ENCODE measurements at regions not wholly inside any gene's neighbourhood (a gene's known extent, or its start where the extent isn't known, plus 50 kb on each side); places are given as distances from the start of the nearest gene placed in this dataset.

- H3K4me1 Mint-ChIP-seq (ENCODE audit: low read depth), result no peaks in the 10 kb centered on the region
- intact Hi-C loops (cut with micrococcal nuclease), result no loop called here
- no peaks in the 10 kb centered on the region for H3K27me3 Mint-ChIP-seq
- ATAC-seq (no peak), DNase-seq (no peak)
- H3K4me3 Mint-ChIP-seq, result no peak overlapping the region
- POLR2A ChIA-PET, result no interaction called here
- CTCF ChIA-PET, result no interaction called here
- H3K36me3 Mint-ChIP-seq (ENCODE audit: low read depth), result no peaks in the 10 kb centered on the region
- no peaks in the 10 kb centered on the region for H3K9me3 Mint-ChIP-seq
- TF ChIP-seq, protein P1, sequence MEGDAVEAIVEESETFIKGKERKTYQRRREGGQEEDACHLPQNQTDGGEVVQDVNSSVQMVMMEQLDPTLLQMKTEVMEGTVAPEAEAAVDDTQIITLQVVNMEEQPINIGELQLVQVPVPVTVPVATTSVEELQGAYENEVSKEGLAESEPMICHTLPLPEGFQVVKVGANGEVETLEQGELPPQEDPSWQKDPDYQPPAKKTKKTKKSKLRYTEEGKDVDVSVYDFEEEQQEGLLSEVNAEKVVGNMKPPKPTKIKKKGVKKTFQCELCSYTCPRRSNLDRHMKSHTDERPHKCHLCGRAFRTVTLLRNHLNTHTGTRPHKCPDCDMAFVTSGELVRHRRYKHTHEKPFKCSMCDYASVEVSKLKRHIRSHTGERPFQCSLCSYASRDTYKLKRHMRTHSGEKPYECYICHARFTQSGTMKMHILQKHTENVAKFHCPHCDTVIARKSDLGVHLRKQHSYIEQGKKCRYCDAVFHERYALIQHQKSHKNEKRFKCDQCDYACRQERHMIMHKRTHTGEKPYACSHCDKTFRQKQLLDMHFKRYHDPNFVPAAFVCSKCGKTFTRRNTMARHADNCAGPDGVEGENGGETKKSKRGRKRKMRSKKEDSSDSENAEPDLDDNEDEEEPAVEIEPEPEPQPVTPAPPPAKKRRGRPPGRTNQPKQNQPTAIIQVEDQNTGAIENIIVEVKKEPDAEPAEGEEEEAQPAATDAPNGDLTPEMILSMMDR (IDR thresholded peaks at IDR 0.05), result no peak
- H3K27ac Mint-ChIP-seq, result no peak overlapping the region
These were observed 157.1 kb upstream of the DPH6 start for GRCh38 chr15:35702946-35703495.

DNA sequence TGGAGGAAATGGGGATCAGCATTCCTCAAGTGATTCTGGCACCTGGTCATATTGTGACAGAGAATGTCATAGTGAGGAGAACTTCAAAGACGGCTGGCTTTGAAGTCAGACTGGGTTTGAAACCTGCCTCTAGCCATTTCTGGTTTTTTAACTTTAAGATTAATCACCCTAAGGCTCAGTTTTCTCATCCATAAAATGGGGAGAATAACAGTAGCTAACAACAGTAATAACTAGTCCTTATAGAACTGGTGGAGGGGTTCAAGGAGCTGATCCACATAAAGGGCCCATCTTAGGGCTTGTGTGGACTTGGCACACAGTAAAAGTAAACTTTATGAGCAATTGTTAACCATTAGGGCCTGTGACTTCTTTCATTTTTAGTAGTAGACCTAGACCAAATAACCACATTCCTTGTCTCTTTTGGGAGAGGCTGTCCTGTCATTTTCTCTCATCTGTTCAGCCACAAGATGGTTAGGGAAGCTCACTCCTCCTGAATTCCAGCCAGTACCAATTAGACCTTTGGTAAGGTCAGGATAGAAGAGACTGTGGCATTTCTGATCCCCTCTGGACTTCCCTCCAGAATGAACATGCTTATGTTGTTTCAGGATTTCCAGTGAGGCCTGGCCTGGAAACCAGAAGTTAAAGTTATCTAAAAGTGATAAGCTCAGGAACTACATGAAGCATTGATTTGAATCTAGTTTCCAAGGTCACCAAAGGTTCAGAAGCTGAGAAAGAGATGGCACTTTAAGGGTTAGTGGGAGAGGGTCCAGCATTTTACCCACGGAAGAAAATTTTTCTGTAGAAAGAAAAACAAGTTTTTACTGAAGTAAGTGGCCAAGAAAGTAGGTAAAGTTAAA is 159.3 kb upstream of the DPH6 start:
- DNase-seq (no peak), ATAC-seq (no peak)
- Mint-ChIP-seq H3K4me3 (no peak overlapping the region), H3K27ac (no peak overlapping the region), H3K4me1 (ENCODE audit: low read depth) (no peaks in the 10 kb centered on the region), H3K27me3 (peaks cover 2% of the 10 kb centered on the region), H3K9me3 (no peaks in the 10 kb centered on the region), H3K36me3 (ENCODE audit: low read depth) (no peaks in the 10 kb centered on the region)
- CTCF ChIA-PET, result interaction anchor here (1.2 kb wide), 1 partner anchor 47 kb away, joined by 3 read pairs; no protein-coding TSS in a partner anchor
- POLR2A ChIA-PET, result no interaction called here
- intact Hi-C loops (cut with micrococcal nuclease), result no loop called here
- TF ChIP-seq, protein P1 (IDR thresholded peaks at IDR 0.05), result no peak

GRCh38 chr15:35705884-35706585 is 160.1 kb upstream of the DPH6 start:
- no peaks in the 10 kb centered on the region for H3K36me3 Mint-ChIP-seq (ENCODE audit: low read depth)
- no peaks in the 10 kb centered on the region for H3K4me1 Mint-ChIP-seq (ENCODE audit: low read depth)
- intact Hi-C loops (cut with micrococcal nuclease), result no loop called here
- no peak overlapping the region for H3K27ac Mint-ChIP-seq
- CTCF ChIA-PET, result interaction anchor here (1.2 kb wide), 1 partner anchor 46 kb away, joined by 3 read pairs; no protein-coding TSS in a partner anchor
- no peak for ATAC-seq
- H3K27me3 Mint-ChIP-seq, result peaks cover 2% of the 10 kb centered on the region
- POLR2A ChIA-PET, result no interaction called here
- no peak for DNase-seq
- H3K4me3 Mint-ChIP-seq, result no peak overlapping the region
- H3K9me3 Mint-ChIP-seq, result no peaks in the 10 kb centered on the region
- TF ChIP-seq, protein P1 (IDR thresholded peaks at IDR 0.05), result no peak

DNA sequence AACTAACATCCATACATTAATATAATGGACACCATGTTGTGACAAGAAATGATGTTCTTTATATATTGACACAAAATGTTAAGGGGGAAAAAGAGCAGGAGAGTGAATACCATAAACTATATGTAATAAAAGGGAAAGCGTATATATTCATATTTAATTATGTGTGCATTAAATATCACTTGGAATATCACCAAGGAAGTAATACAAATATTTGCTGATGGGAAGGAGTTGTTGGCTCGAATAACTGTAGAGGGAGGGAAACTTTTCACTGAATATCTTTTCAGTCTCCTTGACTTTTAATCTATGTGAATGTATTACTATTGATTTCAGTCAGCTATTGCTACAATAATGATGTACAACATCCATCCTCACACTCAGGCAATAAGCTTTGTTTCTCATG is 167.0 kb upstream of the DPH6 start:
- Mint-ChIP-seq H3K27me3 (peaks cover 8% of the 10 kb centered on the region), H3K4me1 (ENCODE audit: low read depth) (no peaks in the 10 kb centered on the region), H3K36me3 (ENCODE audit: low read depth) (no peaks in the 10 kb centered on the region), H3K27ac (no peak overlapping the region), H3K4me3 (no peak overlapping the region), H3K9me3 (peaks cover 1% of the 10 kb centered on the region)
- intact Hi-C loops (cut with micrococcal nuclease), result no loop called here
- DNase-seq, result no peak
- CTCF ChIA-PET, result no interaction called here
- no peak for ATAC-seq
- POLR2A ChIA-PET, result no interaction called here
- TF ChIP-seq, protein P1 (IDR thresholded peaks at IDR 0.05), result no peak

GRCh38 chr15:35713733-35714132 is 167.8 kb upstream of the DPH6 start:
- Mint-ChIP-seq H3K4me3 (no peak overlapping the region), H3K27me3 (peaks cover 8% of the 10 kb centered on the region), H3K27ac (no peak overlapping the region), H3K36me3 (ENCODE audit: low read depth) (no peaks in the 10 kb centered on the region), H3K9me3 (peaks cover 1% of the 10 kb centered on the region), H3K4me1 (ENCODE audit: low read depth) (no peaks in the 10 kb centered on the region)
- DNase-seq (no peak), ATAC-seq (no peak)
- TF ChIP-seq, protein P1 (IDR thresholded peaks at IDR 0.05), result no peak
- CTCF ChIA-PET, result no interaction called here
- intact Hi-C loops (cut with micrococcal nuclease), result no loop called here
- POLR2A ChIA-PET, result no interaction called here
